ENCODE measurements at regions not wholly inside any gene's neighbourhood (a gene's known extent, or its start where the extent isn't known, plus 50 kb on each side); places are given as distances from the start of the nearest gene placed in this dataset.

DNA sequence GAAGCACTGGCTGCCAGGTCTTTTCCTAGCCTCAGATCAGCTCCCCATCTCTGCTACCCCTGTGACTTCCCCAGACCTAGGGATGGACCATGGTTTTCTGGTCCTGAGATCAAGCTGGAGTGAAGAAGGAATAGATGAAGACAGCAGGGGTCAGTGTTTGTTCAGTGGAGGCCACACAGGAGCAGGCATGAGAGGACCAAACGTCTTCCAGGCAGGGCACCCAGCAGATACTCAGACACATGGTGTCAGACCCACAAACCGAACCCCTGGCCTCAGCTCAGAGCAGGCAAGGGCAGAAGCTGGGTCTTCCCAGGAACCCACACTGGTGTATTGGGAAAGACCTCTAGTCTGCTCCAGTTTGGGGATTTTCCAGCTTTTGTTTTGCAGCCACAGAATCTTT lies 189.7 kb downstream of the IRX5 start:
- DNase-seq = no peak

DNA sequence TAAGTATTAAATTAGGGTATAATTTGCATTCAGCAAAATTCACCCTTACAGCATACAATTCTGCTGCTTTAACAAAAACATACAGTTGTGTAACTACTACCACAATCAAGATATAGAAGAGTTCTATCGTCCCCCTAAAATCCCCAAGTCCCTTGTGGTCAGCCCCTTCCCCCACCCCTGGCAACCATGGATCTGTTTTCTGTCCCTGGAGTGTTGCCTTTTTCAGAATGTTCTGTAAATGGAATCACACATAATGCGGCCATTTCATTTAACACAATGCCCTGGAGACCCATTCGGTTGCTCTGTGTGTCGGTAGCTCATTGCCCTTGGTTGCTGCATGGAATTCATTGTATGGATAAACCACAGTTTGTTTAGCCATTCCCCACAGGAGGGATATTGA lies 190.2 kb downstream of the IRX5 start:
- DNase-seq = no peak

DNA sequence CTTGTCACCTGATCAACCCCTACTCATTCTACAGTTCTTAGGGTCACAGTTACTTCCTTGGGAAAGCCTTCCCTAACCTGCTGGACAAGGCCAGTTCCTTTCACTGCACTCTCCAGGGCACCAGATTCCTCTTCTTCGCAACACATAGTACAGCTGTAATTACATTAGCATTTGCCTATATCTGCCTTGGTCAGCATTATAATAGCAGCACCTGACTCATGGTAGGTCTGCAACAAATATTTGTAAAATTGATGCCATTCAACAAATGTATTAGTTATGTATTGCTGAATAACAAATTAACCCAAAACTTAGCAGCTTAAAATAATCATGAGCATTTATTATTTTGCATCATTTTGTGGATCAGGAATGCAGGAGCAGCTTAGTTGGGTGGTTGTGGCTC lies 193.0 kb downstream of the IRX5 start:
- no peak for DNase-seq

DNA sequence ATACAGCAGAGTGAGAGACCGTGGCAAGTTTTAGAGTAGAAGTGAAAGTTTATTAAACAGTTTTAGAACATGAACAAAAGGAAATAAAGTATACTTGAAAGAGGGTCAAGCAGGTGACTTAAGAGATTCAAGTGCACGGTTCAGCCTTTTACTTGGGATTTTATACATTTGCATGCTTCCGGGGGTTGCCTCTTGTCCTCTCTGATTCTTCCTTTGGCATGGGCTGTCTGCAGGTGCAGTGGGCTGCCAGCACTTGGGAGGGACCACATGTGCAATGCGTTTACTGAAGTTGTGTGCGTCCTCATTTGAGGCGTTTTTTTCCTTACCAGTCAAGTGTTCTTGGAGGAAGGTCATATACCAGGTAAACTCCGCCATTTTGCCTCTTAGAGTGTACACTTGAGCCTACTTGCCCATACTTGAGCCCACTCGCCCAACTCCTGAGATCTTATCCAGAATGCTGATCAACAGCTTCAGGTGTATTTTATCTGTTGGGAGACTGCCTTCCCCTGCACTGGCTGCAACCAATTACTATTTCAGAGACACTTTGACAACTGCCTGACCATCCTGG lies 195.2 kb downstream of the IRX5 start:
- no peak for DNase-seq

DNA sequence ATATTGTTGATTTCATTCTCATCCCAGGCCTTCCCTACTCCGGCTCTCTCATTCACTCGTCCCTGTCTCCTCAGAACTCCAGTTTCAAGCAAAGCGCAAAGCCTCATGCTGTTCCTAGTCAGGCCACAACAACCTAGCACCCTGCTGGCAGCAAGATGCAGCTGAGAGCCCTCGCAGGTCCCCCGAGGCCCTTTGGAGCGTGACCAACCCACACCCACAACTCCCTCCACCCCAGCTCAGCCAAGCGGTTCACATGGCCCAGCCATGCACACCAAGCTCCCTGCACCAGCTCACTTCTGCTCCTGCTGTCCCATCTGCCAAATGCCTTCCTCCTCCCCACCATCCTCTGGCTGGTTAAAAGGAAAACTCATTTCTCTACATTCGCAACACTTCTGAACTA lies 195.8 kb downstream of the IRX5 start:
- no peak for DNase-seq

DNA sequence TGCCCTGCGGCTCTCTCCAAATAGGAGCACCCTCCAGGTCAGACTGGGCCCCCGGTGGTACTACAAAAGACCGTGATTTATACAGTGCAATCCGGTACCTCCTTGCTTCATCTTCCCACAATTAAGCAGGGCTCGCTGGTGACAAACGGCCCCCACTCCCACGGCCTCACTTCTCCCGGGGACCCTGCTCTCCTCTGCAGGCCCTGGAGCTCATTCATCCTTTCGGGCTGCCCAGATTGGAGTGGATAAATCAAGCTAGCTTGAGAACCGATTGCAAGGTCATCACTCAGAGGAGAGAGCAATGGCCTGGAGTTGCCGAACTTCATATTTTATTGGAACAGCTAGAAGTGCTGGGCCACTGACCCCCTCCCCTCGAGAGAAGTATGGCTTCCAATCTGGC lies 193.5 kb upstream of the IRX6 start:
- no peak for DNase-seq

DNA sequence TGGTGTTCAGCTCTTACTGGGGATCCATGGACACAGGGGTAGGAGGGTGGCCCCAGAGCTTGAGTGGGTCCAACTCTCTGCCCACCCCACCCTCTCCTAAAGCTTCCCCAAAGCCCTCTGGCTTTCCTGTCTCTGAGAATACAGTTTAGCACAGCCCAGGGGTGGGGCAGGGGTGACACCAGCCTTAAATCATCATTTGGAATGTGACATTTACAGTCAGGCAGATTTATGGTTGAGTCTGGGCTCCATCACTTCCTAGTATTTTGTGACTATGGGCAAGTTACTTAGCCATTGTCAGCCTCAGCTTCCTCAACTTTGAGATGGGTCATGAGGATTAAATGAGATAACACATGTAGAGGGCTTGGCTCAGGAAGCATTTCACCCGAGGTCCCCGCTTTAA lies 193.1 kb upstream of the IRX6 start:
- no peak for DNase-seq

DNA sequence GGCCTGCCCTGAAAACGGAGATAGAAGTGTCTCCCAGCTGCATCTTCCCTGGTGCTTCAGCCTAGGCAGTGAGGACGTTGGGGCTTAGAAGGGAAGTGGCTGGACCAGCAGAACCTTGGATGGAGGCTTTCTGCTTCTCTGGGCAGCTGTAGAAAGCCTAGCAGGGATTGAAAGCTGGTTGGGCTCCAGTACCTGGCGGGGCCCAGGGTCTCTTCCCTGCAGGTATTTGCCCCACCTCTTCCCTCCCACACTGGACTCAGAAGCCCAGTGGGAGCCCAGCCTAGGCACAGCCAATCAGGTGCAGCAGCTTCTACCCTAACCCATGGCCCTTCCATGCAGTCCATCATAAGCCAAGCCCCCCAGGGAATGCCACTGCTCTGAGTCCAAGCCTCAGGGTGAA lies 190.3 kb upstream of the IRX6 start:
- DNase-seq = no peak

DNA sequence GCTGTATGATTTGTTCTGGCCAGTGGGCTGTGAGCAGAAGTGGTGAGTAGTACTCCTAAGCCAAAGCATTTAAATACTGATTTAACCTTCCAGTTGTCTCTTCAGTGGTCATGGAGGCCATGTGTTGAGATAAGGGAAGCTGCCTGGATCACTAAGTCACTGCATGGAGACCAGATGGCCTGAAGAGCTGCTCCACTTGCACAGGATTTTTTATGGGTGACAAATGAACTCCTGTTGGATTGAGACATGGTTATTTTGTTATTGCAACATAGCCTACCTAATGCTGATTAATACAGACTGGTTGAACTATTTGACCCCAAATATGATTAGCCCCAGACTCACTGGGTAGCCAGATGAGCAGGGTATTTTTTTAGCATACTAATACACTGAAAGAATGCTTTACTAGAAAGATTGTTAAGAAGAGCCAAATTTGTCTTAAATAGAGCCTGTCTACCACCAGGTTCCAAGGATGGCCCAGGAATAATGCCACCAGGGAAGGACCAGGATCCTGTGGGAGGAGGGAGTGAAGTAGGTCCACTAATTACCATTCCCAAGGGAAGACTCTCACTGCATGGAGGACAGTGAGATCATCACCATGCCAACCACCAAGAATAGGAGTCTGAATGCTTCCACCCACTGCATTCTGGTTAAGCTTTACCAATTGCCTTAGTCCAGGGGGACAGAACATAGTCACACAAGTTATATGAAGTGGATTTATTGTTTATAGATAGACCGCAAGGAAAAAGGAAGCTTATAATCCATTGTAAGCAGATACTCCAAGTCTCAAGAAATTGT lies 187.4 kb upstream of the IRX6 start:
- DNase-seq = no peak

DNA sequence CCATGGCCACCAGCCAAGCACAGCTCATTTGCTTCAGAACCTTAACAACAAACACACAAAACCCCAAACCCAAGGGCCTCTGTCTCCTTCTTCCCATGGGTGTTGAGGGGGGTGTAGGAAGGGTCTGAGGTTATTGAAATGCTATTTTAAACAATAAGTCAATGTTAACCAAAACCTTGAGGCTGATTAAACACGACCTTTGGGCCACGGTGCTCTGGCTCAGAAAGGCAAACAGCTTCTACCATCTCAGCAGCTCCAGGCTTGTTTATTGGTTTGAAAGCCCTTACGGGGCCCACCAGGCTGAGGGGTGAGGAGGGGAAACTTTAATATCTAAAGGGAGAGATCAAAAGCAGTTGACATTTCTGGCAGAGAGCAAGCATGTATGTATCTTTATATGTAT lies 185.7 kb upstream of the IRX6 start:
- no peak for DNase-seq

DNA sequence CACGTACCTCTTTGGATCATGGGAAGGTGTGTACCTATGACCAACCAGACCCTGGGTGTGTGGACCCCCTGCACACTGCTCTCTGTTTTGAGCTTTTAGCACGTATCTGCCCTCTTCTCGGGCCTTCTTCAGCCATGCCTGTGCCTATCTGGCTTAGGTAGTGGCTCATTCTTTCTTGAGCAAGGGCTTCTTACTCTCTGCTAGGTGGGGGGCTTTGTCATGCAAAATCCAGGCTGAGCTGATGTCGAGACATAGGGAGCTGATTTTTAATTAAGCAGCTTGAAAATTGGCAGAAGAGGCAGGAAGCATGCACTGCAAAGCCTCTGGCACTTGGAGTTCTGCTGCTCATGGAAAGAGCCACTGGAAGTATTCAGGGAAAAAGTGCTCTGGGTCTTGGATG lies 181.6 kb upstream of the IRX6 start:
- DNase-seq = no peak

DNA sequence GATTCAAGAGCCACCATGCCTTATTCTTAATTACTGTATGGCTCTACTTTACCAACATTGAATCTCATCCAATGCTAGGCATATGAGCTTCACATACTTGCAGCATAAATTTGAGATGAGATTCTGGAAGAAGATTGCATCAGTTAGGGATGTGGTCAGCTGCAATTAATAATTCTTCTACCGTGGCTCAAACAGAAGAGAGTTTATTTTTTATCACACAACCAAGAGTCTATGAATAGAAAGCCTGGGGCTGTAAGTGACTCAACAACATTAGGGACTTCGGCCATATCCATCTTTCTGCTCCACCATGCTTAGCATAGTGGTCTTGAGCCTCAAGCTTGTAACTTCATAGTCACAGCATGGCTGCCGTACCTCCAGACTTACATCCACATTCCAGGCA lies 179.4 kb upstream of the IRX6 start:
- no peak for DNase-seq

DNA sequence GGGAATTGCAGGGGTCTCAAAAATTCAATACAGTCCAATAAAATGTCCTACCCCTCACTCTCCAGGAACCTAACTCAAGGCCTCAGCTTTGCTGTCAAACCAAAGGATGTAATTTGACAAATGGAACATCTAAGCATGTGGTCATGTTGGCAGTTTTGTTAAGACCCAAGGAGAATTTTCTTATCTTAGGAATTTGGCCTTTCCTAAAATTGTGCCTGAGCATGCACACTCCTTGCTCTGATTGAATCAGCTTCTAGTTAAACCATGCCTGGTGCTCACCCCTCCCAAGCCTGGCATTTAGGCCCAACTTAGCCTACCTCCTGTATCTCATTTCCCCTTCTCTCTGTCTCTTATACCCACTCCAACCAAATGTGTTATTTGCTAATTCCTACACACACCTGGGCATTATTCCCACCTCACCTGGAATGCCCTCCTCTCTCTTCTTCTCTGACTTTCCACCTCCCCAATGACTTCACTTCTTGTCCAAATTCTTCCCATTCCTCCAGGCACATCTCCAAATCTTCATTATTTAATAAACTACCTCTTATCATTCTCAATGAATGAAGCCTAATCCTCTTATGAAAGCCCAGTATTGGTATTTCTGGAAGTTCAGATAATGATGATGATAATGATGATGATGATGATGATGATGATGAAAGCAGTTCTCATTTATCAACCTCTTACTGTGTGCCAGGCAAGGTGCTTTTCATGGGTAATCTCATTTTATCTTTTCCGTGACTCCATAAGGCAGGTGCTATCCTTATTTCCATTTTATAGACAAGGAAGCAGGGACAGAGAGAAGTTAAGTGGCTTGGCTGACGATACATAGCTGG lies 178.0 kb upstream of the IRX6 start:
- no peak for DNase-seq

DNA sequence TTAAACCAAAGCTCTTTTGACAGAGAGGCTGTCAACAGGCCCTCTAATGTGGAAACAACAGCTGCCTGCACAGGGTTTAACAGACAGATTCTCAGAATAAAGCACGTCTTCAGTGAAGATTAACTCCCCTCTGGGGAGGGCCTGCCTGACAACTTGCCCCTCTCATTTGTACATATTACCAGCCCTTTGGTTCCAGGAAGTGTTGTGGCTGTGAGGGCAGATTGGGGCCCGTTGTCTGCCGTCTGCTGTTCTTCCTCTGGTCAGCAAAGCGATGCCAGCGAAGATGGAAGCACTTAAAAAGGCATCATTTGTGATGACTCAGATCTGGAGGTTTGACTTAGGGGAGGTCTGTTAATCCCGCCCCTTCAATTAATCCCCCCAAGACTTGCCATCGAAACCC lies 177.0 kb upstream of the IRX6 start:
- no peak for DNase-seq

DNA sequence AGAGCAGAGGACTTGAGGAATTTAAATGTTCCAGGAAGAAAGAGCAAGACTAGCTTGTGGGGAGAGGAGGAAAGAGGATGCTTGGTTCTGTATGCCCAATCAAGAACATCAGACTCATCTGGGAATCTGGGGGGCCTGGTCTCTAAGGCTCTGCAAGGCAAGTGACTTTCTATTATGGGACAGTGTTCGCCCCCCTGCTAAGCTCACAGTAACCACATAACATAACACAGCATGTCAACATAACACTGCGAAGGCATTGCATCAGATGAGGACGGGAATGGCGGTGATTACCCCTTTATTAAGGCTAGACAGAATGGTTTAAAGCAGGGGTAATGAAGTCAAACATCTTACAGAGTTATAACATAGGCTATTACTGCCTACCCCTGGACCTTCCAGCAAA lies 176.6 kb upstream of the IRX6 start:
- DNase-seq = no peak

DNA sequence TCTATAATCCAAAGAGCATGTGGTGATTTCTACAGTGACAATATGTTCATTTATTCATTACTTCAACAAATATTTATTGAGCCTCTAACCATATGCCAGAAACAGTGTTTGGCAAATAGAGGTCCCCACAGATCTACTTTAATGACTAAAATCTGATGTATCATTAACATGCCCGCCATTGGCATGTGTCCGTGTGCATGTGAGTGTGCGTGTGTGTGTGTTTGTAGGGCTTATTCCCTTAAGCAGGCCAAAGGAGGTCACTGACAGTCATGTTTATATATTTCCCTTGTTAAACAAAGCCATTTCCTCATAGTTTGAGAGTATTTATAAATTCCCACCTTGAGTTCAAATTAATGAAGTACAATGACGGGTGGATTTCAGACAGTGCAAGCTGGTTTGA lies 174.4 kb upstream of the IRX6 start:
- DNase-seq = no peak

DNA sequence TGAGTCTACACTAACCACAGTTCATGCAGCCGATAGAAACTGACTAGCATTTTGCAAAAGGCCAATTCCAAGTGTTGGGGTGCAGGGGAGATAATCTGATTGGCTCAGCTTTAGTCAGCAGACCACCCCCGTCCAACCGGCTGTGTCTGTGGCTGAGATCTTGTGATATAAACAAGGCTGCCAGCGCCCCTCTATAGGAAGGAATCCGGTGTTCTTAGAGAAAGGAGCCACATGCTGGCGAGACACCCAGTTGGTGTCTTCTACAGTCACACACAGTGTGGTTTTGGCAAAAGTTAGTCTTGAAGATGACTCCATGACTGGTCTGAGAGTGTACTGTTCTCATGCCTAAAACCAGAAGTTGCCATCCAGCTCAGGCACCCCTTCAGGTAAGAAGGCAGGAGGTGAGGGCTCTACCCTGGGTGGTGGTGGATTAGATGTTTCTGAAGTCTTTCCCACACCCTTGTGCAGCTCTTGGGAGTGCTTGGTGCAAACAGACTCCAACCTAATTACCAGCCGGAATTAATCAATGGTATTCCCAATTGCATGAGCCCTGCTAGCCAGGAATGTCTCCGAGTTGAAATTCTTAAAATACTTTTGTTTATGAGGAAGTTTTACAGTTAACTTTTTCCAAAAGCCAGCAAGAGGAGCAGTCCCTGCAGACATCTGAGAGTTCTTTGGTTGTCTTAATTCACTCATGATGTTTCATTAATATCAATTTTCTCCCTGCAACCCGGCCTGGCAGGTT lies 172.3 kb upstream of the IRX6 start:
- DNase-seq = no peak

DNA sequence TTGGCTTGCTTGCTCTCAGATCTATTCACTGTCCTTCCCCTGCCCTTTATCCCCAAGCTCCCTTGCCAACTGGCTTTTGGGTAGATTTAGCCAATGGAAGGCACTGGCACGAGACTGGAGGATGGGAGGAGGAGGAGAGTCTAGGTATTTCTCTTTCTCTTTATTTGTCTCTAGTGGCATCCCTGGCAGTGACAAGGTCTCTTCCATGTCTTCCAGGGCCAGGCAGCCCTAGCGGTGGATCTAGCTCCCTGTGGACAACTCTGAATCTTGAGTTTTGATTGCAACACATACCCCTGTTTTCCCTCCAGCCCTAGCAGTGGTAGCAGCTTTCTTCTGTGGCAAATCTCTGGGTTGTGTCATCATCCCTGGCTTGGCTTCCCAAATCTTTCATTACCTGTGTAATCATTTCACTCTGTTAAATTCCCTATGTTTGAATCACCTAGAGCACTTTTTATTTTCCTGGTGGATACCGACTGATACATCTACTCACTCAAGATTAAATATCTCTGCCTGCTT lies 171.1 kb upstream of the IRX6 start:
- DNase-seq = no peak

DNA sequence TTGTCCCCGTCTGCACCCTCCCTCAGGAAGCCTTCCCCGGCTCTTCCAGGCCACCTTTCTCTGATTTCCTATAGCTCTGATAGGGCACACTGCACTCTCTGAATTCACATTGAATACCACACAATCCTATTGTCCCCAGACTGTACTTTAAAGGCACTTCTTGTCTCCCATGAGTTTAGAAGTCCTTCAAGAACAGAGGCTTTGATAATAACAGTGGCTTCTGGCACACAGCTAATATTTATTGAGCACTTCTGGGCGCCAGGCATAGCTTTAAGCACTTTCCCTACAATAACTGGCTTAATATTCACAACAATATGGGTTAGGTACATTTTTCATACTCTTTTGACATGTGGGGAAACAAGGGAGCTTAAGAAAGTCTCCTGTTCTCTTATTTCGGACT lies 169.7 kb upstream of the IRX6 start:
- DNase-seq = no peak

DNA sequence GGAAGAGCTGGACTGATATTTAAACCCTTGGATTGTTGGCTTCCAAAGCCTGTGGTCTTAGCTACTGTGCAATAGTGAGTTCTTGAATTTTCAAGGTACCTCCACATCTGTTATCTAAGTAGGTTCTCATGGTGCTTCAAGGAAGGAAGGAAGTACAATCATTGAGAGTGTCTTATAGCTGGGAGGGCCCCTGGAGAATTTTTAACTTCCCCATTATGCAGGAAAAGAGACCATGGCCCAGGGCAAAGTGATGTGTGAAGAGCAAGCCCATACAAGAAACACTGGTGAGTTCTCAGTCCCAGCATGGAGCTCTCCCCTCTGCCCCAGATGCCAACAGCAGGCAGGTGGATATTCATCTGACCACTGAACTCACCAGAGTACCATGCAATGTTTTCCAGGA lies 169.0 kb upstream of the IRX6 start:
- DNase-seq = no peak

DNA sequence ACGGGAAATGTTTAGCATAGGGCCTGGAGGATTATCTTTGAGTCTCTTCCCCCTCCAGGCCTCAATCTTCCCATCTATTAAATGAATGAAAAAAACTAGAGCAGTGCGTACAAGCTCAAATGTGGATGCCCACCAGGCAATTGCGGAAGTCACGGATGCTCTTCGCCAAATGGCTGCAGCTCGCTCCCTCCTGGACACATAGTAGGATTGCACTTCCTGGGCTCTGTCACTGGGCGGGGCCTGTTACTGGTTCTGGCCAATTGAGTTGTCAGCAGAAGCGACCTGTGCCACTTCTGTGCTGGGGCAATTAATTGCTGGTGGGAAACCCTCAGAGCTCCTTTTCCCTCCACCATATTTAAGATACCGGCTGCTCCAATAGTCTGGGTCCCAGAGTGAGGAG lies 168.2 kb upstream of the IRX6 start:
- no peak for DNase-seq

DNA sequence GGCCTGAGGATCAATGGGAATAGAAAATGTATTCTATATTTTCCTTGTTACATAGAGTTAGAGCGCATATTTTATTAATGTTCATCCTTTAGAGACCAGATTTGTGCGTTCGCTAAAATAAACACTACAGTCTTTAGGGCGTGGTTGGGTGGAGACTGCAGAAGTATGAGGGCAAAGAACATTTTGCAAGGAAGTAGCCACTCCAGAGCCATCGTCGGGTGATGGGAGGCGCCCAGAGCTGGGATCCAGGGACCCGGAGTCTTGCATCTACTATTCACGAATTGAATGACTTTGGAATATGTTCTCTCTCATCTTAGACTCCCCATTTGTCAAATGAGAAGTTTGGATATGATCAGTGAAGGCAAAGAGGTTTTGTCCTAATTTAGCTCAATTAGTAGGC lies 154.2 kb upstream of the IRX6 start:
- no peak for DNase-seq

DNA sequence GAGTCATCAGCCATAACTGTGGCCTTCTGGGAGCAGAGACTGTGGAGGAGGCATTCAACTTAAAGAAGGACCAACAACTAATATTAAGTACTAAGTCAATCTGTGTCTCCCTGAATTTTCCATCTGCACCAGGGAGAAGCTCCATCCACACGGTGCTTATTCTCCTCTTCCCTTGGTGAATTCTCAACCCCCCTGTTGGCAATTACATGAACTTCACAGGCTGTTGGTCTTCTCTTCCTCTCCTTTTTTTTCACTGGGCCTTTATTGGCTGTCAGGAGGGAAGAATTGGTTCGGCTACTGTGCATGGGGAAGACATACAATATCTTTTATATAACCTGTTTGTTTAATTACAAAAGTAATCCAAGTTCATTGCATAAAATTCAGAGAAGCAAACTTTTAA lies 152.8 kb upstream of the IRX6 start:
- DNase-seq = no peak

Measured in occipital lobe (tissue), 1 donor.